ENCODE measurements at regions not wholly inside any gene's neighbourhood (a gene's known extent, or its start where the extent isn't known, plus 50 kb on each side); places are given as distances from the start of the nearest gene placed in this dataset.

DNA sequence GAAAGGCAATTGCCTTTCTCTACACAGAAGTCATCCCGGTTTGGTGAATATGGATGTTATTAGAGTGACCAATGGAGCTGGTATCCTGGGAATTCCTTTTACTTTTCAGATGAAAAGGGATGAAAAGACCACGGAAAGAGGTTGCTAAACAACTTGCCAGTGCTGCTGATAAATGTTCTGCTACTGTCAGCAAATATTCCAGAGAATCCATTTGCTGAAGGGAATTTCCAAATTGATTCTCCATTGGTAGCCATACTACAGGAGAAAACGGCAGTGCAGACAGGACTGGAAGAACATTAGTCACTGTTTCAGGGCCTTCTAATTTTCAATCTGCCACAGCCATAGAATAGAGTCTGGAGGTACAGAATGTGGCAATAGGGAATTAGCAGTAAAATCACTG is 451.5 kb downstream of the PCDH11X start:
- H2BK20ac ChIP-seq (ENCODE audit: low read depth, low read length) = no peak overlapping the region
- no peak overlapping the region for H3K14ac ChIP-seq (replicated peaks; ENCODE audit: low read depth, low read length)
- CTCF ChIA-PET = no interaction called here
- no peaks in the 10 kb centered on the region for H3K9me1 ChIP-seq (ENCODE audit: insufficient read depth, low read length)
- H3K36me3 ChIP-seq (ENCODE audit: control insufficient read depth, insufficient read depth, low read length) = no peaks in the 10 kb centered on the region
- POLR2A ChIA-PET (ENCODE audit: unreplicated experiment) = no interaction called here
- H3K9me3 ChIP-seq (ENCODE audit: control insufficient read depth, insufficient read depth, low read length) = no peaks in the 10 kb centered on the region
- H4K91ac ChIP-seq (ENCODE audit: insufficient read depth, low read depth, low read length) = no peak overlapping the region
- TF ChIP-seq MAFK (IDR thresholded peaks at IDR 0.05; ENCODE audit: low read depth, low read length) = peak; percentile 66
- no peak for TF ChIP-seq NFE2L2 (IDR thresholded peaks at IDR 0.05; ENCODE audit: low read depth, low read length)
- H3K27me3 ChIP-seq (ENCODE audit: control insufficient read depth, insufficient read depth, low read length) = no peaks in the 10 kb centered on the region
- no peak overlapping the region for H2BK120ac ChIP-seq (ENCODE audit: low read depth, low read length)
- intact Hi-C loops (cut with micrococcal nuclease) = loop anchor here (5.0 to 10.0 kb wide), 2 partner anchors 1194 to 1307 kb away; no protein-coding TSS in a partner anchor
- H3K23ac ChIP-seq (ENCODE audit: low read depth, low read length) = no peak overlapping the region
- H3K56ac ChIP-seq (ENCODE audit: extremely low read depth, insufficient read depth, low read length) = no peak overlapping the region
- no peak overlapping the region for H3K4me2 ChIP-seq (ENCODE audit: low read depth, low read length)
- no peak overlapping the region for H2BK5ac ChIP-seq (ENCODE audit: low read depth, low read length, poor library complexity, severe bottlenecking)
- H4K5ac ChIP-seq (ENCODE audit: low read depth, low read length) = no peak overlapping the region
- no peaks in the 10 kb centered on the region for H4K20me1 ChIP-seq (ENCODE audit: insufficient read depth, low read length)
- no TSS peak for BruUV-seq (replicated peaks)
- dilution Hi-C loops (cut with HindIII; ENCODE audit: low sequenced_read_pairs, unreplicated experiment) = no loop called here
- in situ Hi-C loops (cut with MboI; ENCODE audit: low sequenced_read_pairs) = no loop called here
- no peak overlapping the region for H2BK15ac ChIP-seq (ENCODE audit: low read depth, low read length)
- H2AK9ac ChIP-seq (replicated peaks; ENCODE audit: low read depth, low read length, poor library complexity) = no peak overlapping the region
- H3K4me3 ChIP-seq (ENCODE audit: insufficient read depth, low read depth, low read length) = no peak overlapping the region
- ATAC-seq (ENCODE audit: low read depth) (no peak), DNase-seq (no peak)
- 0% methylated on average over 1 of the region's 3 CpGs; no CpG with 5 or more reads in 1 of the 2 experiments for WGBS, 2 experiments (ENCODE audit: extremely low coverage in 2 of 2, insufficient read length in 1 of 2)
- H4K8ac ChIP-seq (ENCODE audit: low read depth in 2 of 2, low read length in 2 of 2) = no peak overlapping the region
- H3K18ac ChIP-seq (ENCODE audit: low read depth, low read length) = no peak overlapping the region
- H3K4me1 ChIP-seq (ENCODE audit: control insufficient read depth, insufficient read depth, low read length) = no peaks in the 10 kb centered on the region
- no peaks in the 10 kb centered on the region for H3K79me1 ChIP-seq (ENCODE audit: low read depth in 1 of 2, low read length in 2 of 2)
- H3K27ac ChIP-seq (ENCODE audit: insufficient read depth, low read length) = no peak overlapping the region
- no peak overlapping the region for H3K4ac ChIP-seq (ENCODE audit: low read depth, low read length)
- H2AK5ac ChIP-seq (ENCODE audit: low read depth, low read length) = no peak overlapping the region
- no peak overlapping the region for H2AFZ ChIP-seq (replicated peaks; ENCODE audit: low read length, poor library complexity)
- H3K9ac ChIP-seq (ENCODE audit: low read depth, low read length) = no peak overlapping the region
